Astrocyte (in vitro differentiated cells and primary cell): ENCODE measurements at regions not wholly inside any gene's neighbourhood (a gene's known extent, or its start where the extent isn't known, plus 50 kb on each side); places are given as distances from the start of the nearest gene placed in this dataset.

Experiments
- DNase-seq: peaks from one replicate; pipeline ENCODE4 v3.0.0-alpha.2; 2010; ENCODE audit warnings: low read depth
- FAIRE-seq: peaks from 2 replicates; lab custom pipeline; 2011; peaks lifted over from hg19 to GRCh38; lab: Jason Lieb, UNC
- H2AFZ ChIP-seq: 2 replicates; pipeline ENCODE4 v1.6.0; 2012; ENCODE audit warnings: low read depth, low read length, inconsistent platforms
- H3K27ac ChIP-seq: 2 replicates; pipeline ENCODE4 v1.5.1; 2011; ENCODE audit warnings: low read depth, low read length, inconsistent platforms
- H3K27me3 ChIP-seq: 2 replicates; pipeline ENCODE4 v1.6.0; 2011; ENCODE audit warnings: low read length, inconsistent platforms; ENCODE audit not compliant: insufficient read depth
- H3K36me3 ChIP-seq: 2 replicates; pipeline ENCODE4 v1.5.1; 2011; ENCODE audit warnings: low read length, inconsistent platforms; ENCODE audit not compliant: insufficient read depth
- H3K4me1 ChIP-seq: 2 replicates; pipeline ENCODE4 v1.5.1; 2011; ENCODE audit warnings: low read length, inconsistent platforms; ENCODE audit not compliant: insufficient read depth
- H3K4me2 ChIP-seq: 2 replicates; pipeline ENCODE4 v1.6.0; 2012; ENCODE audit warnings: low read length, inconsistent platforms
- H3K4me3 ChIP-seq: 2 replicates; pipeline ENCODE4 v1.5.1; 2011; ENCODE audit warnings: low read depth, mild to moderate bottlenecking, low read length, inconsistent platforms; ENCODE audit not compliant: insufficient read depth
- H3K79me2 ChIP-seq: 2 replicates; pipeline ENCODE4 v1.6.0; 2012; ENCODE audit warnings: mild to moderate bottlenecking, low read length, inconsistent platforms; ENCODE audit not compliant: insufficient read depth
- H3K9ac ChIP-seq: 2 replicates; pipeline ENCODE4 v1.6.0; 2012; ENCODE audit warnings: mild to moderate bottlenecking, low read length, inconsistent platforms
- H3K9me3 ChIP-seq: 2 replicates; pipeline ENCODE4 v1.5.1; 2012; ENCODE audit warnings: low read depth, mild to moderate bottlenecking, low read length, inconsistent platforms; ENCODE audit not compliant: insufficient read depth
- H4K20me1 ChIP-seq: 2 replicates; pipeline ENCODE4 v1.6.0; 2012; ENCODE audit warnings: low read length, inconsistent platforms; ENCODE audit not compliant: insufficient read depth
- H3K27ac Mint-ChIP-seq: one replicate; pipeline ENCODE4 v1.8.0; 2021; ENCODE audit warnings: mild to moderate bottlenecking, mixed read lengths; ENCODE audit not compliant: unreplicated experiment
- H3K27me3 Mint-ChIP-seq: one replicate; pipeline ENCODE4 v1.8.0; 2021; ENCODE audit warnings: low read depth, mixed read lengths; ENCODE audit not compliant: unreplicated experiment
- H3K36me3 Mint-ChIP-seq: one replicate; pipeline ENCODE4 v1.8.0; 2021; ENCODE audit warnings: low read depth, mixed read lengths; ENCODE audit not compliant: unreplicated experiment
- H3K4me1 Mint-ChIP-seq: one replicate; pipeline ENCODE4 v1.8.0; 2021; ENCODE audit warnings: low read depth, mixed read lengths; ENCODE audit not compliant: unreplicated experiment
- H3K4me3 Mint-ChIP-seq: one replicate; pipeline ENCODE4 v1.8.0; 2021; ENCODE audit warnings: mild to moderate bottlenecking, moderate library complexity, mixed read lengths; ENCODE audit not compliant: unreplicated experiment
- H3K9me3 Mint-ChIP-seq: one replicate; pipeline ENCODE4 v1.8.0; 2021; ENCODE audit warnings: mild to moderate bottlenecking, mixed read lengths; ENCODE audit not compliant: unreplicated experiment
- EZH2 ChIP-seq: IDR thresholded peaks from 2 replicates; pipeline ENCODE4 v1.6.1; 2012; ENCODE audit warnings: mild to moderate bottlenecking, low read length, inconsistent platforms; ENCODE audit not compliant: insufficient read depth
- TF ChIP-seq, protein P1 (sequence below): IDR thresholded peaks from 2 replicates; pipeline ENCODE4 v1.5.1; 2011; ENCODE audit warnings: low read depth, mild to moderate bottlenecking, inconsistent platforms, low read length, moderate library complexity; ENCODE audit not compliant: insufficient read depth

DNA sequence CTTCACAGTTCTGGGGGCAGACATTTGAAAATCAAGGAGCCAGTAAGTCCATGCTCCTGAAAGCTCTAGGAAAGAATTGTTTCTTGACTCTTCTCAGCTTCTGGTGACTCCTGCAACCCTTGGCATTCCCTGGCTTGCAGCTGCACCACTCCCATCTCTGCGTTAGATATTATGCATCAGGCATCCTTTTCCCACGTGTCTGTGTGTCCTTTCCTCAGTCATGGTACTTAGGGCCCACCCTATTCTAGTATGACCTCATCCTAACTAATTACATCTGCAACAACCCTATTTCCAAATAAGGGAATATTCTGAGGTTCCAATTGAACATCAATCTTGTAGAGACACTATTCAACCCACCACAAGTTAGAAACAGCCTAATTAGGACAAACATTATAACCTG, 931.7 kb upstream of the CHAC2 start:
- no peaks in the 10 kb centered on the region for H3K4me1 ChIP-seq
- Mint-ChIP-seq H3K4me3 (no peak overlapping the region), H3K36me3 (no peaks in the 10 kb centered on the region), H3K27ac (no peak overlapping the region), H3K9me3 (peaks cover 2% of the 10 kb centered on the region), H3K4me1 (no peaks in the 10 kb centered on the region), H3K27me3 (no peaks in the 10 kb centered on the region)
- TF ChIP-seq, protein P1, sequence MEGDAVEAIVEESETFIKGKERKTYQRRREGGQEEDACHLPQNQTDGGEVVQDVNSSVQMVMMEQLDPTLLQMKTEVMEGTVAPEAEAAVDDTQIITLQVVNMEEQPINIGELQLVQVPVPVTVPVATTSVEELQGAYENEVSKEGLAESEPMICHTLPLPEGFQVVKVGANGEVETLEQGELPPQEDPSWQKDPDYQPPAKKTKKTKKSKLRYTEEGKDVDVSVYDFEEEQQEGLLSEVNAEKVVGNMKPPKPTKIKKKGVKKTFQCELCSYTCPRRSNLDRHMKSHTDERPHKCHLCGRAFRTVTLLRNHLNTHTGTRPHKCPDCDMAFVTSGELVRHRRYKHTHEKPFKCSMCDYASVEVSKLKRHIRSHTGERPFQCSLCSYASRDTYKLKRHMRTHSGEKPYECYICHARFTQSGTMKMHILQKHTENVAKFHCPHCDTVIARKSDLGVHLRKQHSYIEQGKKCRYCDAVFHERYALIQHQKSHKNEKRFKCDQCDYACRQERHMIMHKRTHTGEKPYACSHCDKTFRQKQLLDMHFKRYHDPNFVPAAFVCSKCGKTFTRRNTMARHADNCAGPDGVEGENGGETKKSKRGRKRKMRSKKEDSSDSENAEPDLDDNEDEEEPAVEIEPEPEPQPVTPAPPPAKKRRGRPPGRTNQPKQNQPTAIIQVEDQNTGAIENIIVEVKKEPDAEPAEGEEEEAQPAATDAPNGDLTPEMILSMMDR = no peak
- TF ChIP-seq EZH2 = no peak
- no peak overlapping the region for H3K4me2 ChIP-seq
- no peak overlapping the region for H2AFZ ChIP-seq
- DNase-seq (no peak), FAIRE-seq (no peak)
- H3K79me2 ChIP-seq = no peaks in the 10 kb centered on the region
- no peaks in the 10 kb centered on the region for H4K20me1 ChIP-seq
- no peak overlapping the region for H3K27ac ChIP-seq
- H3K4me3 ChIP-seq = no peak overlapping the region
- H3K9ac ChIP-seq = no peak overlapping the region
- no peaks in the 10 kb centered on the region for H3K36me3 ChIP-seq
- H3K9me3 ChIP-seq = no peaks in the 10 kb centered on the region
- no peaks in the 10 kb centered on the region for H3K27me3 ChIP-seq

DNA sequence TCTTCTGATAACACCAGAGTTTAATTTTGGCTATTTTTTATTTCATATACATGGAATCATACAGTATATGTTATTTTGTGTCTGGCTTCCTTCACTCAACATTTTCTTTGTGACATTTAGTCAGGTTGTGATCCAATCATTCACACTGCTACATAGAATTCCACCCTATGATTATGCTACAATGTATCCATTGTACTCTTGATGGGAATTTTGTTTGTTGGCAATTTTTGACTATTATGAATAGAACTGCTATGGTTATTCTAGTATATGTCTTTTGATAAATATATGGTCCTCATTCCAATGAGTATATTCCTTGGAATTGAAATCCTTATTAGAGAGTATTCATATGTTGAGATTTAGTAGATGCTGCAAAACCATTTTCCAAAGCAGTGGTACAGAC, 936.4 kb upstream of the CHAC2 start:
- no peaks in the 10 kb centered on the region for H3K27me3 ChIP-seq
- no peaks in the 10 kb centered on the region for H4K20me1 ChIP-seq
- no peak overlapping the region for H3K4me3 ChIP-seq
- H2AFZ ChIP-seq = no peak overlapping the region
- Mint-ChIP-seq H3K27ac (no peak overlapping the region), H3K4me3 (no peak overlapping the region), H3K4me1 (no peaks in the 10 kb centered on the region), H3K9me3 (peaks cover 2% of the 10 kb centered on the region), H3K27me3 (peaks cover 3% of the 10 kb centered on the region), H3K36me3 (no peaks in the 10 kb centered on the region)
- H3K9me3 ChIP-seq = no peaks in the 10 kb centered on the region
- H3K4me1 ChIP-seq = no peaks in the 10 kb centered on the region
- TF ChIP-seq EZH2 = no peak
- TF ChIP-seq, protein P1 = no peak
- DNase-seq (no peak), FAIRE-seq (no peak)
- no peak overlapping the region for H3K9ac ChIP-seq
- H3K79me2 ChIP-seq = no peaks in the 10 kb centered on the region
- H3K4me2 ChIP-seq = no peak overlapping the region
- no peak overlapping the region for H3K27ac ChIP-seq
- H3K36me3 ChIP-seq = no peaks in the 10 kb centered on the region

DNA sequence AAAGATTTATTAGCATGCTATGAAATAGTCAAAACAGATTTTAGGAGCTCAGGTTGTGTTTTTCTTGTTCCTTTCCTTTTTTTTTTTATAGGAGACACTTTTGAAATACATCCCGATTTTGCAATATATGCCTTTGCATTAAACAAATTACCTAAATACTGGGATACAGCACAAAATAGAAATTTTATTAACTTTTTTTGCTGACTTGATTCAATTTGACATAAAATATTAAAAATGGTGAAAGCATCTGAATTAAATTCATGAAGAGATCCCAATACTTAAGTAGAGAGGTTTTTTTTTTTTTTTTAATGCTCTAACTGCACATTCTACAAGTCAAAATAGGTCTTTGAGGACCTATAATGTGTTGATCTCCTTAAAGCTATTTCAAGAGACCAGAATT, 939.5 kb upstream of the CHAC2 start:
- no peaks in the 10 kb centered on the region for H3K36me3 ChIP-seq
- H3K9me3 ChIP-seq = no peaks in the 10 kb centered on the region
- FAIRE-seq (no peak), DNase-seq (no peak)
- Mint-ChIP-seq H3K9me3 (peaks cover 2% of the 10 kb centered on the region), H3K27me3 (peaks cover 3% of the 10 kb centered on the region), H3K27ac (no peak overlapping the region), H3K36me3 (no peaks in the 10 kb centered on the region), H3K4me1 (no peaks in the 10 kb centered on the region), H3K4me3 (no peak overlapping the region)
- no peak overlapping the region for H3K4me2 ChIP-seq
- H3K4me3 ChIP-seq = no peak overlapping the region
- no peak for TF ChIP-seq EZH2
- TF ChIP-seq, protein P1 = no peak
- no peaks in the 10 kb centered on the region for H3K27me3 ChIP-seq
- no peaks in the 10 kb centered on the region for H3K79me2 ChIP-seq
- H2AFZ ChIP-seq = no peak overlapping the region
- H3K4me1 ChIP-seq = no peaks in the 10 kb centered on the region
- H4K20me1 ChIP-seq = no peaks in the 10 kb centered on the region
- no peak overlapping the region for H3K27ac ChIP-seq
- H3K9ac ChIP-seq = no peak overlapping the region
